ENCODE measurements at regions not wholly inside any gene's neighbourhood (a gene's known extent, or its start where the extent isn't known, plus 50 kb on each side); places are given as distances from the start of the nearest gene placed in this dataset.
"Not testable (repeated sequence)": the region's sequence is repeated elsewhere in the genome, so short reads cannot be mapped to it uniquely, and the experiment has no call there.

DNA sequence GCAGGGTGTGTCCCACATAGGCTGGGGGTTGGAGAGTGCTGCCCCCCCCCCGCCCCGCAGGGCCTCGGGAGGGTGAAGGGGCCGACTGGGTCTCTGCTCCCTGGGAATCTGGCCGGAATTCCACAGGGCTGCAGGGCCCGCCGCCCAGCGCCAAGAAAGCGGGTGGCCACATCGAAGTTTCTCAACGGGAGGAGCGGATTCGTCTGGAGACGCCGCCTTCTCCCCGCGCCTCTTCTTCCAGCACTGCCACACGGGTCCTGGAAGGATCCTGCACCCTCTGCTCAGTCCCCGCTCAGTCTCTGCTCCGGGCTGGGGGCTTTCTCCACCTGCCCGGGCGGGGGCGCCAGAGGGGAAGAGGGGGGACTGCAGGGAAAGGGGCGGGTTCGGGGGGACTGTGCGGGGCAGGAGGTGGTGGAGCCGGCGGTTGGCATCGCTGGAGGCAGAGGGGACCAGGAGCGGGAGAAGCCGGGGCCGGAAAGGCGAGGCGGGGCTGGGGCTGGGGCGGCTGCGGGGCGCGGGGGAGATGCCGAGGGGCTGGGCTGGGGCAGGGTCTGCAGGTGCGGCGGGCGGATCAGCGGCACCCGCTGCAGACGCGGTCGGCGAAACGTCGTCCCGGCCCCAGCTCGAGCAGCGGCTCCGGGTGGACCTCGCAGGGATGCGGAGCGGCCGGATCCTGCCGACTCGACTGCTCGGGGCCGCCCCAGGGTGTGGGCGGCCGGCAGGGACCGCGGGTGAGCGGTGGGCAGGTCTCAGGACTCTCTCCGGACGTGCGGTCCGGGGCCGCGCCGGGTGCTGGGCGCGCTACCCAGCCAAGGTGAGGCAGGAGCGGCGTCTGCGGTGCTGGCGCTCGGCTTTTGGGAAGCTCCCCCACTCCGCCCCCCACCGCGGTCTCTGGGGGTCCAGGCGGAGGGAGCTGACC, 811.4 kb upstream of the TMEM132C start:
- peak in 5 of 58 donors; percentile 3 to 28 (median 12) for DNase-seq

DNA sequence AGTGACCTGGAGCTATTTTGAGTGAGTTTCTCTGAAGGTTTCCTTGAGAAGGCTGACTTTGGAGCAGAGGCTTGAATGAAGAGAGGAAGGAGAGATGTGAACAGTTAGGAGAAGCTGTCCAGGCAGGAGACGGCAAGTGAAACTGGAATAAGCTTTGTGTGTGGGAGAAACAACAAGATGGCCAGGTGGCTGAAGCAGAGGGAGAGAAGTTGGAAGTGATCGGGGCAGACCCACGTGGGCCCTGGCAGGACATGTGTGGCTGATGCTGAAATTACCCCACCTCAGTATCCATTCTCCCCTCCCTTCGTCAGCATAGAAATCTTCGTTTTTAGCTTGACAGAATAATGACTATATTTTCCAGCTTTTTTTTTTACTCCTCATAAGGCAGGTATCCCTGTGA, 809.2 kb upstream of the TMEM132C start:
- peak in 2 of 58 donors; percentile 2 to 25 for DNase-seq

GRCh38 chr12:127459166-127459565, 807.8 kb upstream of the TMEM132C start:
- DNase-seq = no peak

- DNase-seq = no peak
Measured at GRCh38 chr12:127459687-127460086, 807.3 kb upstream of the TMEM132C start.

- DNase-seq = no peak
Measured at GRCh38 chr12:127463237-127463636, 803.7 kb upstream of the TMEM132C start.

- DNase-seq = no peak
Measured at GRCh38 chr12:127469331-127469730, 797.6 kb upstream of the TMEM132C start.

DNA sequence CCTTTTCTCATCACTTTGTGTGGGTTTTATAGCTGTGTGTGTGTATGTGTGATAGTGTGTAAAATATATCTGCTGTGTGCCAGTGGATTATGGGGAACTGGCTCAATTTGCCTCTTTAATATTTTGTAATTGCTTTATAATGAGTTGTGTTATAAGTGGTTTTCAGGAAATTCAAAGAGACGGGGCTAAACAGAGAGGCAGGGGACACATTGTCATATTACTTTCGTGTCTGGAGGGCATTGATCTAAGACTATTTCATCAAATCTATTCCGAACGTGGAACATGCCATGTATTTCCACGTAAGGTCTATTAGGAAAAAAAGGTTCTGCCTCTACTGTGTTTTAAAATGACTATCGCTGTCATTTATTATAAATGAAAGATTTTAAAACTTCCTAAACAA, 793.2 kb upstream of the TMEM132C start:
- no peak for DNase-seq

DNA sequence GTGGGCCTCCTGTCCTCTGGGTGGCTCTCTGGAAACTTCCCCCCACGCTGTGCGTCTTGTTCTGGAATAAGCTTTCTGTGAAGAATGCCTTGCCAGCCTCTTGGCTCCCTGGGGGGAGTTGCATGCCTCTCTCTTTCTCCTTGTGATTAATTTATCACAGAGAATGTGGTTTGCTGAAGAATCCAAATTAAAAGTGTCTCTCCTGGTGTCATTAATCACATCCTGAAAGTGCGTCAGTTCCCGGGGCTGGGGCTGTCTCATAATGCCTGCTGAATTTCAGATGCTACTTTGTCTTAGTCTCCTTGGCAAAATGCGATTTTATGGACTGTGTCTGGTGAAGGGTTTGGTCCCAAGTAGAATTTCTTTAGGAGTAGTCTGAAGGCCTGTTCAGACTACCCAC, 787.7 kb upstream of the TMEM132C start:
- no peak for DNase-seq

DNA sequence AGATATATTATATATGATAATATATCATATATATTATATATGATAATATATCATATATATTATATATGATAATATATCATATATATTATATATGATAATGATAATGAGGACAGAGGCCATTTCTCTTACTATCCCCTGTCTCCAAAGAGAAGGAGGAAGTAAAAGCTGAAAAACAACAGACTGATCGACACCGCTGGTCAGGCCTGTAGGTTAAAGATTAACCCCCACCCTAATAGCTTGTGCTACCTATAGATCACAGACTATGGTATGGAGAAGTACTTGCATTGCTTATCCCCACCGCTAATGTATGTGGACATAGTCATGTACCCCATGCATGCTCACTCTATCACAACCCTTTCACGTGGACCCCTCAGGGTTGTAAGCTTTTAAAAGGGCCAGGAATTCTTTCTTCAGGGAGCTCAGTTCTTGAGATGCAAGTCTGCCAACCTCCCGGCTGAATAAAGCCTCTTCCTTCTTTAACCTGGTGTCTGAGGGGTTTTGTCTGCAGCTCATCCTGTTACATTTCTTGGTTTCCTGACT, 786.1 kb upstream of the TMEM132C start:
- no peak for DNase-seq

- no peak for DNase-seq
Measured at GRCh38 chr12:127482950-127483349, 784.0 kb upstream of the TMEM132C start.

GRCh38 chr12:127485528-127485927, 781.4 kb upstream of the TMEM132C start:
- DNase-seq = no peak

DNA sequence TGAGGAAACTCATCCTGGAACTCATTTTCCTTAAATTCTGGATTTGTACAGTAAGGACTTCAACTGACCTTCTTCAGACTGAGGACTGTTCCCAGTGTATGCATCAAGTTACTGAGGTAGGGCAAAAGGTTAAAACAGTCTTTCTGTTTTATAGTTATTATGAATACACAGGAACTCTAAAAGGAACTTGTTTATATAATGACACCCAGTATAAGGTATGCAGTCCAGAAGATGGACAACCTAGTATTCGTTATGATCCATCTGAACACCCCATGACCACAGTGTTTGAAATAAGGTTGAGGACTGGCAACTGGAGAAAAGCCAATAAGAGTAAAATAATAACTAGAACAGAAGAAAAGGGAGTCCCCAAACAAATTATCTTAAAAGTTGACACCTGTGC, 779.9 kb upstream of the TMEM132C start:
- DNase-seq = no peak

DNA sequence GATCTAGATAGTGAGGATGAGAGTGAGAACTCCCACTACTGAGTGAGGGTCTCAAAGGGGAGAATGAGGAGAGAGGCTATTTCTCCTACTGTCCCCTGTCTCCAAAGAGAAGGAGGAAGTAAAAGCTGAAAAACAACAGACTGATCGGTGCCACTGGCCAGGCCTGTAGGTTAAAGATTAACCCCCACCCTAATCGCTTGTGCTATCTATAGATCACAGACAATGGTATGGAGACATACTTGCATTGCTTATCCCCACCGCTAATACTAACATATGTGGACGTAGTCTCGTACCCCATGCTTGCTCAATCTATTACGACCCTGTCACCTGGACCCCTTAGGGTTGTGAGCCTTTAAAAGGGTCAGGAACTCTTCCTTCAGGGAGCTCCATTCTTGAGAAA, 777.9 kb upstream of the TMEM132C start:
- DNase-seq = no peak

GRCh38 chr12:127494961-127495915, 771.7 kb upstream of the TMEM132C start:
- no peak for DNase-seq

GRCh38 chr12:127496255-127496654, 770.7 kb upstream of the TMEM132C start:
- peak in 1 of 58 donors; percentile 1 for DNase-seq

GRCh38 chr12:127500512-127501035, 766.4 kb upstream of the TMEM132C start:
- DNase-seq = no peak

- no peak for DNase-seq
Measured at GRCh38 chr12:127501916-127502315, 765.1 kb upstream of the TMEM132C start.

GRCh38 chr12:127503246-127503645, 763.7 kb upstream of the TMEM132C start:
- no peak for DNase-seq

- not testable (repeated sequence) for DNase-seq
Measured at GRCh38 chr12:127503996-127504395, 763.0 kb upstream of the TMEM132C start.

DNA sequence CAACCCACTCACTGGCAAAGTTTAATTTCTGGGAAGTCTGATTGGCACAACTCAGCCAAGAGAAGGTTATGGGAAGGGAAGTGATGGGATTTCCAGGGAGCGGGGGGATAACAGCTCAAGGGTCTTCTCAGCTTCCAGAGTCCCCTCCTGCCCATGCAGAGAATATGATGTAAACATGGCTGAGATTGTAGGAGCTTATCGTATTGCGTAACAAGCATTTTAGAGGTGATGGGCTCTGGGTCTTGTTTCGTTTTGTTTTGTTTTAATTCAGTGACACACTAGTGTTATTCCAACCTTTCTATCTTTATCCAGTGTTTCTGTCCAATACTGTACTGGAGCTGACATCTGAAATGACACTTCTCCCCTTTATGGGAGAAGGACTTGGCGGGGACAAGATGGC, 762.1 kb upstream of the TMEM132C start:
- DNase-seq = no peak

DNA sequence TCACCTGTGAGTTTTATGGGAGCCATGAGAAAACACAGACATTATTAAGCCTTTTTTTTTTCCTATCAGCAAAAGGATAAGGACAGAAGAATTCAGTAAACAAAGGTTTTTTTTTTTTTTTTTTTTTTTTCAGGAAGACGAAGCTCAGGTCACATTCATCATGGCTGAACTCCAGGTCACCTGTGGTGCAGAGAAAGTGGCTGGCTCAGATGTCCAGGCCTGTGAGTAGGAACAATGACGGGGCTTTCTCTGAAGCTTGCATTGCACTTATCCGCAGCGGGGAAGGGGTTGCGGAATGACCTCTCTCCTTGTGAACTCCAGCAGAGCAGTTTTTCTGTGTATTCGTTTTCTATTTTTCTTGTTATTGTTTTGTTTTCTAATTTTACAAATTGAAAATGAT, 759.6 kb upstream of the TMEM132C start:
- no peak for DNase-seq
